ENCODE measurements at regions not wholly inside any gene's neighbourhood (a gene's known extent, or its start where the extent isn't known, plus 50 kb on each side); places are given as distances from the start of the nearest gene placed in this dataset.

GRCh38 chr6:21780679-21781078 is 187.1 kb downstream of the SOX4 start:
- CTCF ChIA-PET: no interaction called here
- no peaks in the 10 kb centered on the region for H3K36me3 ChIP-seq (ENCODE audit: control insufficient read depth, insufficient read depth, low read length)
- no peaks in the 10 kb centered on the region for H3K27me3 ChIP-seq (ENCODE audit: control insufficient read depth, insufficient read depth, low read length)
- TF ChIP-seq CTCF (IDR thresholded peaks at IDR 0.05; ENCODE audit: insufficient read depth, low read depth, low read length): no peak
- POLR2A ChIA-PET: no interaction called here
- no peak for DNase-seq (ENCODE audit: low read depth)
- H3K4me3 ChIP-seq (ENCODE audit: low read depth, low read length): no peak overlapping the region

GRCh38 chr6:21781128-21781527 is 187.6 kb downstream of the SOX4 start:
- CTCF ChIA-PET: no interaction called here
- no peak for TF ChIP-seq CTCF (IDR thresholded peaks at IDR 0.05; ENCODE audit: insufficient read depth, low read depth, low read length)
- POLR2A ChIA-PET: no interaction called here
- DNase-seq (ENCODE audit: low read depth): no peak
- Histone ChIP-seq H3K36me3 (ENCODE audit: control insufficient read depth, insufficient read depth, low read length) (no peaks in the 10 kb centered on the region), H3K4me3 (ENCODE audit: low read depth, low read length) (no peak overlapping the region), H3K27me3 (ENCODE audit: control insufficient read depth, insufficient read depth, low read length) (no peaks in the 10 kb centered on the region)

GRCh38 chr6:21785164-21785563 is 191.6 kb downstream of the SOX4 start:
- no peak for TF ChIP-seq CTCF (IDR thresholded peaks at IDR 0.05; ENCODE audit: insufficient read depth, low read depth, low read length)
- DNase-seq (ENCODE audit: low read depth): no peak
- ChIA-PET CTCF (no interaction called here), POLR2A (no interaction called here)
- Histone ChIP-seq H3K4me3 (ENCODE audit: low read depth, low read length) (no peak overlapping the region), H3K36me3 (ENCODE audit: control insufficient read depth, insufficient read depth, low read length) (no peaks in the 10 kb centered on the region), H3K27me3 (ENCODE audit: control insufficient read depth, insufficient read depth, low read length) (no peaks in the 10 kb centered on the region)

- Histone ChIP-seq H3K36me3 (ENCODE audit: control insufficient read depth, insufficient read depth, low read length) (no peaks in the 10 kb centered on the region), H3K4me3 (ENCODE audit: low read depth, low read length) (no peak overlapping the region), H3K27me3 (ENCODE audit: control insufficient read depth, insufficient read depth, low read length) (no peaks in the 10 kb centered on the region)
- ChIA-PET POLR2A (no interaction called here), CTCF (no interaction called here)
- DNase-seq (ENCODE audit: low read depth): no peak
- no peak for TF ChIP-seq CTCF (IDR thresholded peaks at IDR 0.05; ENCODE audit: insufficient read depth, low read depth, low read length)
Measured at GRCh38 chr6:21791056-21791455, 197.5 kb downstream of the SOX4 start.

- Histone ChIP-seq H3K27me3 (ENCODE audit: control insufficient read depth, insufficient read depth, low read length) (no peaks in the 10 kb centered on the region), H3K4me3 (ENCODE audit: low read depth, low read length) (no peak overlapping the region), H3K36me3 (ENCODE audit: control insufficient read depth, insufficient read depth, low read length) (no peaks in the 10 kb centered on the region)
- no peak for DNase-seq (ENCODE audit: low read depth)
- no peak for TF ChIP-seq CTCF (IDR thresholded peaks at IDR 0.05; ENCODE audit: insufficient read depth, low read depth, low read length)
- ChIA-PET CTCF (no interaction called here), POLR2A (no interaction called here)
Measured at GRCh38 chr6:21791581-21791980, 198.0 kb downstream of the SOX4 start.
